HG03354 (cell line): ENCODE measurements at regions not wholly inside any gene's neighbourhood (a gene's known extent, or its start where the extent isn't known, plus 50 kb on each side); places are given as distances from the start of the nearest gene placed in this dataset.
A peak's percentile ranks its signal among the peaks of the same experiment; 100 is the strongest.

Experiments
- ATAC-seq: cut with Tn5 transposase; IDR thresholded peaks from one replicate; pipeline ENCODE4 v1.9.1; 2021; ENCODE audit warnings: mild to moderate bottlenecking; ENCODE audit not compliant: unreplicated experiment, poor library complexity, severe bottlenecking

DNA sequence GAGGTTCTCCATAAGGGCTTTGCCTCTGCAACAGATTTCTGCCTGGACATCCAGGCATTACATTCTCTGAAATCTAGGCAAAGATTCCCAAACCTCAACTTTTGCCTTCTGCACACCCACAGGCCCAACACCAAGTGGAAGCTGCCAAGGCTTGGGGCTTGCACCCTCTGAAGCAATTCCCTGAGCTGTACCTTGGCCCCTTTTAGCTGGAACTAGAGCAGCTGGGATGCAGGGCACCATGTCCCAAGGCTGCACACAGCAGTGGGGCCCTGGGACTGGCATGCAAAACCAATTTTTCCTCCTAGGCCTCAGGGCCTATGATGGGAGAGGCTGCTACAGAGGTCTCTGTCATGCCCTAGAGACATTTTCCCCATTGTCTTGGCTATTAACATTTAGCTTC, 943.2 kb downstream of the PCDH17 start:
- ATAC-seq: no peak

DNA sequence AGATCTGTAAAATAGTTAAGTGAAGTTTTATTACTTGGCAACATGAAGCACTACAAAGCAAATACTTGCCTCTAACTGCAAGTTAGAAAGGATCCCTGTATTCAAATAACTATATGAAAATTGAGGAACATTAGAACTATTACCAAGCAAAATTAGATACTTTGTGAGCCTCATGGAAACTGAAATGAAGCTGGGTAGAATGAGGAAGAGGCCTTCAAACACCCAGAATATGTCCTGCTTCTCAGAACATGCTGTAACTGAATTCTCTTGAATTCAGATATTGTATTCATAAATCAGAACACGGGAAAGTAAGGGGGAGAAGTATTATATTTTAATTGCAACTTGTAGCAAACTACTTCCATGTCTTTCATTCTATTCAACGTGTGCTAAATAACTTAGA, 947.9 kb downstream of the PCDH17 start:
- ATAC-seq: no peak

DNA sequence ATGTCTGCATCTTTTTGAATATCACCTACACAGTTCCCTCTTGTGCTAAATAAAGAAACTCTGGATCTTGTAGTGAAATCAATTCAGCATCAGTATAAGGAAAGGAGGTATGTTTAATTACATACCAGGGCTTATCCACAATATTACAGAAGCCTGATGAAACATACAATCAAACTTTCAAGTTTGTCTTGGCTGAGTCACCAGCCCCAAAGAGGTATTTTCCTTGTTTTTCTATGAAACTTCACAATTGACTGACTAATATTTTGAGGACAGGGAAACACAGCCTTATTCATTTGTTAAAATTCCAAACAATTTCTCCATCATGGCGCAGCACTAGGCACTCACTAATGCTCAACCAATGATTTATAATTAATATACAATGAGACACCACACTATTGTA, 952.4 kb downstream of the PCDH17 start:
- no peak for ATAC-seq

DNA sequence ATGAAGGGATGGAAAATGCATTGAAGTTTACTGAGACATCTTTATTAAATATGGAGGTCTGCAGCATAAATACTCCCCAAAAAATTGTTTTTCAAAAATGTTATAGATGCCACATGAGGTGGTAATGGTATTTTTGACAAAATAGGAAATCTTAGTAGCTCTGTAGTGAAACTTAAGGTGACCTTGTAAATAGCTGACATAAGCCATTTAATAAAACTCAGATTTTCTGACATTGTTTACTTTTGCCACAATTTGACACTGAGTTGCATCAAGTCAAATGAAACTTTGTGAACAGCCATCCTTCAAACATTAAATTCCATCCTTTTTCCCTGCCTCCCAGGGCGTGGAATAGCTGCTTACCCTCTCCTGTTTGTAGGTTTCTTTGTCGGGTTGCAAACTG, 953.1 kb downstream of the PCDH17 start:
- ATAC-seq: no peak

DNA sequence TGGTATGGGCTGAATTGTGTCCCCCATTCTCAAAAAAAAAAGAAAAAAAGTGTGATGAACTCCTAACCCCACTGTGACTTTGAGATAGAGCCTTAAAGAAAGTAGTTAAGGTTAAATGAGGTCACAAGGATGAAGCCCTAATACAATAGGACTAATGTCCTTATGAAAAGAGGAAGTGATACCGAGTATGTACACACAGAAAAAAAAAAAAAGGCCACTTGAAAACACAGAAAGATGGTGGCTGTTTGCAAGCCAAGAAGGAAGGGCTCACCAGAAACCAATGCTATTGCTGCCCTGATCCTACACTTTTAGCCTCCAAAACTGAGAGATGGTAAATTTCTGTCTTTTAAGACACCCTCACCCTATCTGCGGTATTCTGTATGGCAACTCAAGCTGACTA, 955.6 kb downstream of the PCDH17 start:
- peak; percentile 100 for ATAC-seq

DNA sequence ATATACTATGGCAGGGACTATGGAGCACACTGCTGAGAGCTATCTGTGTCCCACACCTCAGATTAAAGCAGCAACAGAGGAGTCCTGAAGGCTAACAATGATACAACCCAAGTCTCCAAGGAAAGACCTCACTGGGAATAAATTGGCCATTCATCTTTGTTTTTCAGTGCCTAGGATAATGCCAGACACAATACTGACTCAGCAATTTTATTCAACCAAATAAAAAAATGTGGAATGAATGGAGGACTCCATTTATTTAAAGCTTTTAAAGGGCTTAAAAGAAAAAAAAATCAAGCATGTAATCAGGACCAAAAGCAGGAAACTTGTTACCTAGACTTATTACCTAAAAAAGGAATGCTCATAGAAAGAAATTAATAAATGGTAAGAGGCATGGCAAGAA, 960.5 kb downstream of the PCDH17 start:
- ATAC-seq: no peak

DNA sequence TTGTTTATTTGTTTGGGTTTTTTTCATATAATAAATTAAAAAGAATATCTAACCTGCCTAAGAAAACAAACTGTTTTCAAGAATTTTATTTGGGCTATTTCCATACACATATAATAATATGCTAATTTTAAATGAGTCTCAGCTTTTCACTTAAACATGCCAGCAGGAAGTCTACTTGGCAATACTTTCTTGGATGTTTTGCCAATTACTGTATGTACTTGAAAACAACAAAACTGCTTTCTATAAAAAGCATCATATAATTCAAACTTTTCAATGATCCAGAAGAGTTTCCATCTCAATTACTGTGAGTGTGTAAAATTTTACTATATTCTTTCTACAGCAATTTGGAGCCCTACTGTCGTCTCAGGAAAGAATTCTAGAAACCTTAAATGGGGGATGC, 961.2 kb downstream of the PCDH17 start:
- ATAC-seq: no peak

DNA sequence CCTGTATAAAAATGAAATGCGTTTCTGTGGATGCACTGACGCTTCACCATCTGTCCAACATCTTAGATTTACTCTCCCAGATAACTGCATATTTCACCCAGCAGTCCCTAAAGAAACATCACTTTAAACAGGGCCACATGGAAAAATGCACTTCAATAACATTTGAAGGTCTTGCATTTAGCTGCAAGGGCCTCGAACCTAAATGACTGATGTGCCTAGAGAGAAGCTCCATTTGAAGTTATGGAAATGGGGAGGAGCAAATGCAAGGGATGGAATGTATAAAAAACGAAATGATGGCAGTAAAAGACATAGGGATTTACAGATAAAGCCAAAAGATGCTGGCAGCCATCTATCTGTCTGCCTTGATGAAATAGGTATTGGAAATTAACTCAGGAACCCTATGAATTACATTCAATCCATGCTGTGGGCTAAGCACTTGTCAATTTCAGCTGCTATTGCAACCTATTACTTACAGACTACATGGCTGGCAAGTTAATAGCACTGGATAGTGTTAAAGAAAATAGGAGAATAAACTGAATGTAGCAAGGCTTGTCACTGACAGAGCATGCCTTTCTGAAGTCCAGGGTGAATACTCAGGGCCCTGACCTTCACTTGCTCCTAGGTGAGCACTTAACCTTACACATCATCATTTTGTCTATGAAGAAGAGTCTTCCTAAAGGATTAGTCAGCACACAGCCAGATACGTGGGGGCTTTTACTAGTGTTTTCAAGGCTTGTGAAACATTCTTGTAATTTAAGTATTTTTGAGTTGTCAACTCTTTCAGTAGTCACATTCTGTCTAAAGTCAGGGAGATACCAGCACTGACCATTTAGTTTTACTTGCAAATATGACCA, 963.4 kb downstream of the PCDH17 start:
- no peak for ATAC-seq

DNA sequence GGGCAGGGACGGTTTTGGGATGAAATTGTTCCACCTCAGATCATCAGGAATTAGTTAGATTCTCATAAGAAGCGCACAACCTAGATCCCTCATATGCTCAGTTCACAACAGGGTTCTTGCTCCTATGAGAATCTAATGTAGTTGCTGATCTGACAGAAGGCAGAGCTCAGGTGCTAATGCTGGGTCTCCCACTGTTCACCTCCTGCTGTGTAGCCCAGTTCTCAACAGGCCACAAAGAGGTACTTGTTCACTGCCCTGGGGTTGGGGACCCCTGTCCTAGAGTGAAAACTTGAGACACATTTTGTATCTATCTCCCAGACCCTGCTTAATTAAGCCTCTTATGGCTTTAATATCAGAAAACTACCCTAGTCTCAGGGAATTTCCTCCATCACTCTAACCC, 966.0 kb downstream of the PCDH17 start:
- no peak for ATAC-seq

DNA sequence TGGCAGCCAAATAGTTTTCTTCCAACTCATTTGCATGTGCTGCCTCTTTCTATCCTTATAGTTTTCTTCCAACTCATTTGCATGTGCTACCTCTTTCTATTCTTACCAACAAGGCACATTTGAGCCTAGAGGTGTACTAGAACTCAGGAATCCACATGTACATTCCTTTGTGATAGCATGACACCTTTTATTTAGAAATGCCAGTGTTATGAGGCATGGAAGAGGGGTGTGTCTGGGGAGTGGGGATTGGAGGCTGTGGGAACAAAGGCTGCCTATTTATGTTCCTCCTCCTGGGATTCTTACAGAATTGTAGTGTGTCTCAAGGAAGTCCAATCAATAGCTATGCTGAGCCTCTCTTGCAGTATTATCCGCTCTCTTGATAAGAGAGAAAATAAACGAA, 966.7 kb downstream of the PCDH17 start:
- ATAC-seq: no peak

DNA sequence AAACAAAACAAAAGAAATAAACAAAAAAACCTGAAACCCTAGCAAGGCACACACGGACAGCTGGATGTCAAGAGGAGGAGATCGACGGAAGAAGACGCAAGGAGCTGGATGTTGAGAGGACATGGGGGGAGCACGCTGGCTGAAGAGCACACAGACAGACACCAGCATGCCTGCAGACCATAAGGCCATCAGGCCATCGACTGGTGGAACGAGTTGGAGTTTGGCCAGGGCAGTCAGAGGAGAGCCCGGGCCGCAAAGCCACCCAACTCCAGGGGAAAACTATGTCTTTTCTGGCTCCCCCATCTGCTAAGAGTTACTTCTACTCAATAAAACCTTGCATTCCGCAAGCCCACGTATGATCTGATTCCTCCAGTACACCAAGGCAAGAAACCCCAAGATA, 979.6 kb downstream of the PCDH17 start:
- no peak for ATAC-seq

DNA sequence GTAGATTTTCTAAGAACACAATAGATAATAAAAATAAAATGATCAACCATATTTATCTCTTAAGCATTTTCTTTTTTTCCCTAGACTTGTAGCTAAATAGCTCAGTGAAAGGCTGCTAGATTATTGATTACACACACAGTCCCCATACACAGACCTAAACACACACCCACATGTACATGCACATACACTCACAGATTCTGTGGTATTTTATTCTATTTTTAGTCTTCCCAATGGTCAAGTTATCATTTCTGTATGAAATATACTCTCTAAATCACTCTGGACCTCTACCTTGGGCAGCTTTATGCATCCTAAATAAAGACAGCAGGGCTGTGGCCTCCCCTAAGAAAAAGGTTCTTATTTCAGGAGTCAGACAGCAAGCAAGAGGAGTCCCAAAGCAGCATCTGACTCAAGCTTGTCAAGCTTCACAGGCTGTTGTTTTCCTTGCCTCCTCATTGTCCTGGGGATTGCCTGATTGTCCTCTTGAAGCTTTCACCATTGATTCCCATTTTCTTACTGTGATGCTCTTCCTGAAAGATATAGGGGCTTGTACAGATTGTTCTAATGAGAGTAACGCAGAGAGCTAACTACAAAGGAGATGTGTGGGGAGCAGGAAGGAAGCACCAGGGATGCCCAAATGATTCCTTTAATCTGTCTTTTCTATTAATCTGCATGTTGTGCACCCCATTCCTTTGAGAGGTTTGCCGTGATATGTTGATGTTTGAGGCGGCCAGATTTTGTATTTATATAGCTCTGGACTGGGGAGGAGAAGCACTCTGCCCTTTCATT, 986.5 kb downstream of the PCDH17 start:
- ATAC-seq: no peak

DNA sequence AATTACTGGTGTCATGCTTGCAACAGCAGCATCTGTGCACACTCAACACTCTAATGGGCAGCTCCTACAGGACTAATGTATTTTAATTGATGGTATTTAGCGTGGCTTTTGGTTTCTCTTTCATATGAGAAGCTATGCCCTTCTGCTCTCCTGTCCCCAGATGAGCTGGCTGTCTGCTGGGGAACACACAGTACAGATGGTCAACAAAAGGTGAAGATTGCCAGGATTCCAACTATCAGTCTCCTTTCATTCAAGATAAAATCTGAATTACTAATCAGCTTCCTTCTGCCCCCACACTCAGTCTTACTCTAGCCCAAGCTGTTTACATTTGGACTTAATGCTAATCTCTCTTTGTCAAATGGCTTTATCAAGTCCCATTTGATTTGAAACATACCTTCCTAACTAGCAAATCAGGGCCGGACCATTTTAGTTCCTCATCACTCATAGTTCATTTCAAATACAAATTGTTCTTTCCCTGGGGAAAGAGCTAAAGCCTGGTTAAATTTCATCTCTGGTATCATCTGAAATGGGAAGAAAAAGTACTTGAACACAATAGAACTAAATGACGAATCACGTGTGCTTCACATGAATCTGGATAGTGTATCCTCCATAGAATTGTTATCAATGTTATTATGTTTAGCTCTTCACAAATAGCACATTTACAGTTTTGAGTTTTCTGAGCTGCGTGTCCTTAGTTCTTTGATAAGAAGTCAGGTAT, 988.0 kb downstream of the PCDH17 start:
- ATAC-seq: no peak

DNA sequence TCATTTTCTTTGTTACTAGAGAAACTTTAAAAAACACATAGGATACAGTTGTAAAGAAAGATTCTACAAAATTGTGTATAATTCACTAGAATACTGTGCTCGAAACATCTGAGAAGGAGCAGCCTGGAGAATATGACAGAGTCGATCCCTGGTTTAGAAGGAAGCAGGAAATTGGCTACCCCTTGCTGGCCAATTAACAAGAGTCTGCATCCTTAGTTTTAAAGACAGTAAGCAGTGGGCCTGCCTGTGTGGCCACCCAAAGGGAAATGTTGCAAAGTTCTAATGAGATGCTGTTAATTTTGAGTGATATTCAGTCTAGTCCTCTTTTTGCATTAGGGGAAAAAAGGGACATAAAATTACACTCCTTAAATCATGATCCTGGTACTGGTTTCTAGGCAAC, 988.6 kb downstream of the PCDH17 start:
- ATAC-seq: no peak

DNA sequence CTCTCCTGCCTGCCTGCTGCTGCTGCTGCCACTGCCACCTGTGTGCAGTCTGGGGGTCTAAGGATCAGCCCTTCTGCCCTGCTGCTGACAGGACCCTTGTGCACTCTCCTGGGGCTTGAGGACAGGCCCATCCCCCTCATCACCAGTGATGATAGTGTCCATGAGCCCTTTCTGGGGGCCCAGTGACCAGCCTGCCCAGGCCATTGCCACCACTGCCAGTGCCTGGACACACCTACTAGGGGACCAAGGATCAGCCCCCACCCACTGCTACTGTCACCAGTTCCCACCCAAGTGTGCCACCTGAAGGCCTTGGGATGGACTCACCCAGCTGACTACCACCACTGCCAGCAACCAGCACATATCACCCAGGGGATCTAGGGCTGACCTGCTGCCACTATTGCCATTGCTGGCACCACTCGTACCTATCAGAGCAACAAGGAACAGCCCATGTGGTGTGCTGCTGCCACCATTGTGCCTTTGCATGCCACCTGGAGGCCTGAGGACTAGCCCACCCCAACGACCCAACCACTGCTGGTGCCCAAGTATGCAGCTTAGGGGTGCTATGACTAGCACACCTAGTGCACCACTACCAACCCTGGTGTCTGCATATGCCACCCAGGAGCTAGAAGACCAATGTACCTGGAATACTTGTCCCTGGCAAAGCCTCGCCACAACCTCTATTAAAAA, 994.3 kb downstream of the PCDH17 start:
- no peak for ATAC-seq

DNA sequence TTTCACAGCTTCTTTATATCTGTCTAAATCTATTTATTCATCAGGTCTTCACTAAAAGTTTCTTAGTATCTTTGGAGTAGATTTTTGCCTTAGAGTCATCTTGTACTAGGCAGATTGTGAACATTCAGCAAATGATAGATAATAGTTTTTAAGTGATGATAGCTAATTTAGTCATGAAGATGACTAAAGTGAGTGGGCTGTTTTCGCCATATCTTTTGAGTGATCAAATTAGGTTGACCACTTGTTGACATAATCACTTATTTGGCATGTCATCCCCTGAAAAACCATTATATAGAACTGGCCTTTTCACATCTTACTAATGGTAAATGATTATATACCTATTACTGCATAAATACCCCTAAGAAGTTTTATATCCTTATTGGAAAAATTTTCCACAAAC, 999.2 kb downstream of the PCDH17 start:
- no peak for ATAC-seq

DNA sequence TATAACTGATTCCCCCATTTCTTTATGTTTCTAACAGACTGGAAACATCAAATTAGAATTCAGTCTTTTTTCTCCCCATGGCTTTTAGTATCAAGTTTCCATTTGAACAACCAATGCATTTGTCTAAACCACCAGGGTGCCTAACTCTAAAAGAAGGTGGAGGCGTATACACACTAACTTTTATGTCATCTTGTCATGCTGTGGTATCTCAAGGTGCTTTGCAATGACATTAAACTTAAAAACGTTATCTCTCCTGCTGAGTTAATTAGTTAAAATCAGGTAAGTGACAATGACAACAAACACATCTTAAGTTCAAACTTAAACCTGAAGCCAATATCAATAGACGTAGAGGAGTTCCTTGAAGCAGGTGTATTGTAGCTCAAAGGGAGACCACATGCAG, 1001.7 kb downstream of the PCDH17 start:
- no peak for ATAC-seq

DNA sequence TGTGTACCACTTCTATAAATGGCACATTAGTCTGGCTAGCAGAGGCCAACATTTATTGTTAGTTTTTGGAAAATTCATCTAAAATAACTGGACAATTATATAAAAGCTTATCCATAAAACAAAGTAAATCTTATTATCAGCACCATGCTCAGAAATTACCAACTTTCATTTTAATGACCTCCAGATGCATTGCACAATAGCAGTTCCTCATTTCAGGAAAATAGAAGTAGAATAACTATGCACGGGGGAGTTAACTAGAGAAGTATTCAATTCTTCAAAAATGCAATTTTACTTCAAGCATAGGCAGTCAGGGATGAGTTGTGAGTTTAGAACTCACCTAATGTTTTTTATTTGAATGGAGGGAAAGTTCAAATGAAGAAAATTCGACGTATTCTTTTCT, 1023.5 kb downstream of the PCDH17 start:
- no peak for ATAC-seq

DNA sequence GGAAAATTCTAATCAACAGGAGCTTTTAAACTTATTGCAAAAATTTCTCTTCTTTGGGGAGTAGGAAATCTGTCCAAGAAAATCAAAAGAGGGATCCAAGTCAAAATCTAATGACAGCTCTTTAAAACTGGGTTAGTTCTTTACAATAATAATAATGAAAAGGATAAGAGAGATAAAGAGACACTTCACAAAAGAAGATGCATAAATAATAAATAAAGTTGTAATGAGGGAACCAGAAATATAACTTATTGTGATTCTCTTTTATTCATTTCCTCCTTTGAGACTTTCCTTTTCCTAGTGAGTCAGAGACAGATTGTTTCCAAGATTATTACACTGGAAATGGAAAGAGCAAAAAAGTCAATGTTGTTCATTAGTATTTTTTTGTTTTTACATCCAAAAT, 1029.3 kb downstream of the PCDH17 start:
- no peak for ATAC-seq

DNA sequence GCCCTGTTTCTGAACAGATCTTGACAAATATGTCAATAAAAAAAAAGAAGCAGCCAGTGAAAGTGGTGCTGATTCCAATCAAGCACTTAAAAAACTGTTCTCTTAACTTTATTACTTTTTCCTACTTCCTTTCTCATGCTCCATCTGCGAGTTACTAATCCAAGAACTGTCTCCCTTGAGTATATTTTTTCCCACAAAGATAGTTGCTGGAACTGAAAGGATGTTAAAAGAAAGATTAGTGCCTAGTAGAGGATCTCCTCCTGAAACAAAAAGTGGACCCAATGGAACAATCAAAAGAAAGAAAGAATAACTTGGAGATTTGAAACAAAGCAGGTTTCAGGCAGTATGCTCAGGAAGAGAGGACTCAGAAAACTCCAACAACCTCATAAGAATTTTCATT, 1034.8 kb downstream of the PCDH17 start:
- no peak for ATAC-seq
